CD4-positive, CD25-positive, alpha-beta regulatory T cell (primary cell): ENCODE measurements at regions not wholly inside any gene's neighbourhood (a gene's known extent, or its start where the extent isn't known, plus 50 kb on each side); places are given as distances from the start of the nearest gene placed in this dataset.
"Not testable (repeated sequence)": the region's sequence is repeated elsewhere in the genome, so short reads cannot be mapped to it uniquely, and the experiment has no call there.

ENCODE experiments used
- ATAC-seq, 2 donors: fragments of 150-1000 bp; cut with Tn5 transposase; one replicate each; pipeline ENCODE4 v1.10.0; 2021; ENCODE audit warnings: low read depth in 2 of 2, moderate number of reproducible peaks in 2 of 2, moderate library complexity in 1 of 2
- DNase-seq, 3 donors: peaks; one replicate each; pipeline versions ENCODE4 v3.0.0 to v3.0.0-alpha.2; 2012 to 2022; ENCODE audit warnings: mixed read lengths in 1 of 3
- H3K27ac ChIP-seq: one replicate; pipeline ENCODE4 v1.7.0; 2013; ENCODE audit warnings: mild to moderate bottlenecking, low read length; ENCODE audit not compliant: insufficient read depth, poor library complexity, severe bottlenecking
- H3K27me3 ChIP-seq: one replicate; pipeline ENCODE4 v1.7.0; 2013; ENCODE audit warnings: low read length; ENCODE audit not compliant: control insufficient read depth, insufficient read depth
- H3K36me3 ChIP-seq: one replicate; pipeline ENCODE4 v1.7.0; 2013; ENCODE audit warnings: mild to moderate bottlenecking, low read length, moderate library complexity; ENCODE audit not compliant: control insufficient read depth, insufficient read depth
- H3K4me1 ChIP-seq: 2 replicates; pipeline ENCODE4 v1.7.0; 2013; ENCODE audit warnings: mild to moderate bottlenecking, low read length; ENCODE audit not compliant: insufficient read depth, control insufficient read depth, poor library complexity, severe bottlenecking
- H3K4me3 ChIP-seq: one replicate; pipeline ENCODE4 v1.7.0; 2013; ENCODE audit warnings: low read depth, mild to moderate bottlenecking, low read length, moderate library complexity
- H3K9me3 ChIP-seq, 2 experiments: 1 replicate in 1 of 2; 2 replicates in 1 of 2; pipeline ENCODE4 v1.7.0; 2013; ENCODE audit warnings: low read length in 2 of 2, mild to moderate bottlenecking in 1 of 2, moderate library complexity in 1 of 2; ENCODE audit not compliant: control insufficient read depth in 2 of 2
- H3K27ac Mint-ChIP-seq, 3 donors: one replicate each; pipeline ENCODE4 v1.8.0; 2020 to 2022; ENCODE audit warnings: mild to moderate bottlenecking in 3 of 3, mixed read lengths in 3 of 3, moderate library complexity in 2 of 3
- H3K27me3 Mint-ChIP-seq: one replicate; pipeline ENCODE4 v1.8.0; 2022; ENCODE audit warnings: mild to moderate bottlenecking, mixed read lengths
- H3K36me3 Mint-ChIP-seq: one replicate; pipeline ENCODE4 v1.8.0; 2020; ENCODE audit warnings: mixed read lengths
- H3K4me1 Mint-ChIP-seq, 4 donors: one replicate each; pipeline ENCODE4 v1.8.0; 2020 to 2022; ENCODE audit warnings: mixed read lengths in 4 of 4, mild to moderate bottlenecking in 1 of 4
- H3K4me3 Mint-ChIP-seq, 4 donors: one replicate each; pipeline ENCODE4 v1.8.0; 2020 to 2022; ENCODE audit warnings: mild to moderate bottlenecking in 4 of 4, mixed read lengths in 4 of 4, moderate library complexity in 3 of 4
- H3K9me3 Mint-ChIP-seq, 7 donors: one replicate each; pipeline ENCODE4 v1.8.0; 2020 to 2022; ENCODE audit warnings: mixed read lengths in 7 of 7, mild to moderate bottlenecking in 3 of 7, moderate library complexity in 2 of 7

DNA sequence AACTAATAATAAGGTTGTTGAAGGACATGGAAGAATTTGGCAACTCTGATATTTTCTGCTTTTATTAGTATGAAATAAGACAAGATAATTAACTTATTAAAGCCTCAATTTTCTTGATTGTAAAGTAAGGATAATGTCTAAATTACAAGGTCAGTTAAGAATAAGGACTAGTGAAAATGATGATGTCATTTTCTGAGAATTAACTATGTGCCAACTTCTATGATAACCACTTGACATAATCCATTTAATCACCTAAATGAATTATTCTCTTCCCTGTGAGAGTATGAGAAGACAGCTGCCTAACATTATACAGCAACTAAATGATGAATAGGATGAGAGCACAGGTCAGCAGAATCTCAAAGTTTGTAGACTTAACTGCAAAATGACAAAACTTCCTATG lies 1153.4 kb upstream of the POT1 start:
- Mint-ChIP-seq H3K36me3 (no peaks in the 10 kb centered on the region), H3K27ac (no peak overlapping the region), H3K27me3 (no peaks in the 10 kb centered on the region), H3K4me3 (no peak overlapping the region), H3K9me3 (peaks cover 0 to 11% (median 6%) of the 10 kb centered on the region in 7 donors), H3K4me1 (no peaks in the 10 kb centered on the region)
- no peaks in the 10 kb centered on the region for H3K27me3 ChIP-seq
- H3K9me3 ChIP-seq = no peaks in the 10 kb centered on the region
- DNase-seq (no peak), ATAC-seq (no peak)
- no peak overlapping the region for H3K27ac ChIP-seq
- H3K36me3 ChIP-seq = no peaks in the 10 kb centered on the region
- no peaks in the 10 kb centered on the region for H3K4me1 ChIP-seq
- no peak overlapping the region for H3K4me3 ChIP-seq

DNA sequence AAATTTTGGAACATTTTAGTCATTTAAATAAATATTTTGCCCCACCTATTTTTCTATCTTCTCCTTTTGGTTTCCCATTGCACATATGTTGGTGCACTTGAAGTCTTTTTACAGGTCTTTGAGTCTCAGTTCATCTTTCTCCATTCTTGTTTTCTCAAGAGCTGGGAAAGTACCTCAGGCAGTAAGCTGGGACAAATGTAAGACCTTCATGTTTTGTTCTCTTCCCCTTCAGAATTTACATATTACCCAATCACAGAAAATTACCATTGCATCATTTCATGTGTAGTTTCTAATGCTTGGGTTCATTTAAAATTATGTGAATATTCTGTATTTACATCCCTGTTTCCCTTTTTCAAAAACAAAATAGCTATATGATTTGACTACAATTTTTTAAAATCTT lies 1150.0 kb upstream of the POT1 start:
- no peaks in the 10 kb centered on the region for H3K27me3 ChIP-seq
- Mint-ChIP-seq H3K27ac (no peak overlapping the region), H3K36me3 (no peaks in the 10 kb centered on the region), H3K9me3 (peaks cover 0 to 9% (median 3%) of the 10 kb centered on the region in 7 donors), H3K27me3 (no peaks in the 10 kb centered on the region), H3K4me1 (no peaks in the 10 kb centered on the region), H3K4me3 (no peak overlapping the region)
- no peaks in the 10 kb centered on the region for H3K36me3 ChIP-seq
- no peaks in the 10 kb centered on the region for H3K4me1 ChIP-seq
- no peak for ATAC-seq
- no peak overlapping the region for H3K27ac ChIP-seq
- DNase-seq = no peak
- no peak overlapping the region for H3K4me3 ChIP-seq
- H3K9me3 ChIP-seq = no peaks in the 10 kb centered on the region

DNA sequence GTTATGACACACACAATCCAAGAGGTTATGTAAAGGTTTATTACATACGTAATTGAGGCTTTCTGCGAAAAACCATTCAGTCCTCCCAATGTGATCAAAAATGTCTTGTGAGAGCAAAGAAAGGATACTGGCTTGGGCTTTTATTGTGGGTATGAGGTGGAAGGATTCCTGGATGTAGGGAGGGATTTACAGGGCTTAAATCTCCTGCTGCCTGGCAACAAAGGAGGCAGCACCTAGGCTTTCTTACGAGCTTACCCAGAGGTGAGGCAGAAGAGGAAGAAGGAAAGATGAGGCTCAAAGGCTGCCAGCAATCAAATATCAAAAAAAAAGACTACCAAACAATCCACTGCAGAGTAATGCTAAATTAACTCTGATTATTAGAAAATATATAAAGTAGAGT lies 1149.5 kb upstream of the POT1 start:
- Histone ChIP-seq H3K4me3 (no peak overlapping the region), H3K27ac (no peak overlapping the region), H3K9me3 (no peaks in the 10 kb centered on the region), H3K36me3 (no peaks in the 10 kb centered on the region), H3K27me3 (no peaks in the 10 kb centered on the region), H3K4me1 (no peaks in the 10 kb centered on the region)
- DNase-seq = no peak
- no peak overlapping the region for H3K4me3 Mint-ChIP-seq
- H3K9me3 Mint-ChIP-seq = peaks cover 0 to 9% (median 2%) of the 10 kb centered on the region in 7 donors
- ATAC-seq = no peak
- H3K27ac Mint-ChIP-seq = no peak overlapping the region
- no peaks in the 10 kb centered on the region for H3K27me3 Mint-ChIP-seq
- H3K36me3 Mint-ChIP-seq = no peaks in the 10 kb centered on the region
- no peaks in the 10 kb centered on the region for H3K4me1 Mint-ChIP-seq

DNA sequence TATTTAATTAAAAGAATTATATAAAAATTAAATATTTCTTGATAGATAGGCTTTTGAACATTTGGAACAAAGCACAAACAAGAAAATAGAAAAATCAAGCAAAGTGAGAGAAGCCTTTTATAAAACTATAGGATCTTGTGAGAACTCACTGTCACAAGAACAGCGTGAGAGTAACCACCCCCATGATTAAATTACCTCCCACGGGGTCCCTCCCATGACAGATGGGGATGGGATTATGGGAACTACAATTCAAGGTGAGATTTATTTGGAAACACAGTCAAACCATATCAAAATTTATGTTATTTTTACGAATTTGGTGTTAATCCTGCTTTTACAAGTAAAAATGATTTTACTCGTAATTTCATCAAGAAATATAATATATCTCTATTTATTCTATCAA lies 1136.1 kb upstream of the POT1 start:
- Mint-ChIP-seq H3K36me3 (no peaks in the 10 kb centered on the region), H3K27me3 (no peaks in the 10 kb centered on the region), H3K4me1 (no peaks in the 10 kb centered on the region), H3K4me3 (no peak overlapping the region), H3K9me3 (peaks cover 2 to 11% (median 6%) of the 10 kb centered on the region in 7 donors), H3K27ac (no peak overlapping the region)
- Histone ChIP-seq H3K27me3 (no peaks in the 10 kb centered on the region), H3K4me1 (no peaks in the 10 kb centered on the region), H3K27ac (no peak overlapping the region), H3K9me3 (peaks cover 2 to 5% of the 10 kb centered on the region in 2 experiments), H3K36me3 (no peaks in the 10 kb centered on the region), H3K4me3 (no peak overlapping the region)
- ATAC-seq = no peak
- DNase-seq = no peak

DNA sequence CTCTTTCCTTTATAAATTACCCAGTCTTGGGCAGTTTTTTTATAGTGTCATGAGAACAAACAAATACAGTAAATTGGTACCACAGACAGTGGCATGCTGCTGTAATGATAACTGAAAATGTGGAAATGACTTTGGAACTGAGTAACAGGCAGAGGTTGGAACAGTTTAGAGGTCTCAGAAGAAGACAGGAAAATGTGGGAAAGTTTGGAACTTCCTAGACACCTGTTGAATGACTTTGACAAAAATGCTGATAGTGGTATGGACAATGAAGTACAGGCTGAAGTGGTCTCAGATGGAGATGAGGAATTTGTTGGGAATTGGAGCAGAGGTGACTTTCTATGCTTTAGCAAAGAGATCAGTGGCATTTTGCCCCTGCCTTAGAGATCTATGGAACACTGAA lies 1128.4 kb upstream of the POT1 start:
- H3K36me3 Mint-ChIP-seq = no peaks in the 10 kb centered on the region
- no peaks in the 10 kb centered on the region for H3K27me3 ChIP-seq
- no peaks in the 10 kb centered on the region for H3K4me1 Mint-ChIP-seq
- no peak for DNase-seq
- no peaks in the 10 kb centered on the region for H3K9me3 ChIP-seq
- H3K4me1 ChIP-seq = no peaks in the 10 kb centered on the region
- no peaks in the 10 kb centered on the region for H3K27me3 Mint-ChIP-seq
- no peak overlapping the region for H3K4me3 ChIP-seq
- H3K36me3 ChIP-seq = no peaks in the 10 kb centered on the region
- H3K9me3 Mint-ChIP-seq = peaks cover 2 to 22% (median 10%) of the 10 kb centered on the region in 7 donors
- no peak overlapping the region for H3K27ac ChIP-seq
- no peak overlapping the region for H3K27ac Mint-ChIP-seq
- ATAC-seq = no peak
- no peak overlapping the region for H3K4me3 Mint-ChIP-seq

DNA sequence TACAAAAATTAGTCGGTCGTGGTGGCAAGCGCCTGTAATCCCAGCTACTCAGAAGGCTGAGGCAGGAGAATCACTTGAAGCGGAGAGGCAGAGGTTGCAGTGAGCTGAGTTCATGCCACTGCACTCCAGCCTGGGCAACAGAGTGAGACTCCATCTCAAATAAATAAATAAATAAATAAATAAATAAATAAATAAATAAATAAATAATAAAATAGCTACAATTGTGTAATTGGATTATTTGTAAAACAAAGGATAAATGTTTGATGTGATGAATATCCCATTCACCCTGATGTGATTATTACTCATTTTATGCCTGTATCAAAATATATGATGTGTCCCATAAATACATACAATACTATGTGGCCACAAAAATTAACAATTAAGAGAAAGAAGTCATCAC lies 1127.0 kb upstream of the POT1 start:
- not testable (repeated sequence) for H3K4me3 ChIP-seq, H3K4me3 Mint-ChIP-seq, H3K4me1 Mint-ChIP-seq, H3K9me3 ChIP-seq, H3K4me1 ChIP-seq, H3K36me3 Mint-ChIP-seq, H3K36me3 ChIP-seq, ATAC-seq, H3K27ac Mint-ChIP-seq, DNase-seq, H3K27me3 Mint-ChIP-seq, H3K27ac ChIP-seq, H3K27me3 ChIP-seq
- H3K9me3 Mint-ChIP-seq = peaks cover 2 to 16% (median 10%) of the 10 kb centered on the region in 7 donors

DNA sequence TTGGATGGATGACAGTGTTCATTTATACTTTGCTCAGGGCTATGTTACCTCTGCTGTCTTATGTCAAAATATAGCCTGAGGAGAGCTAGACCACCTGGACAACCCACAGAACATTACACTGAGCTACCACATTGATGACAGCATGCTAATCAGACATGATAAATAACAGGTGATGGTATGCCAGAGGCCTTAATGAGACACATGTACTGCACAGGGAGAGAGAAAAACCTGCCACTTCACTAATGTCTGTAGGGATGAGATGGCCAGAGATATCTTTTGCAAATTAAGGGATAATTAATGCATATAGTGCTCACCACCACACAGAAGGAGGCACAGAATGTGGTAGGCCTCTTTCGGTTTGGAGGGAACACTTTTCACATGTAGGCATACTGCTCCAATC lies 1122.6 kb upstream of the POT1 start:
- H3K27ac Mint-ChIP-seq = no peak overlapping the region
- H3K9me3 Mint-ChIP-seq = peaks cover 0 to 9% (median 6%) of the 10 kb centered on the region in 7 donors
- Histone ChIP-seq H3K27ac (no peak overlapping the region), H3K36me3 (no peaks in the 10 kb centered on the region), H3K9me3 (no peaks in the 10 kb centered on the region), H3K4me1 (no peaks in the 10 kb centered on the region), H3K27me3 (no peaks in the 10 kb centered on the region), H3K4me3 (no peak overlapping the region)
- ATAC-seq (no peak), DNase-seq (no peak)
- H3K27me3 Mint-ChIP-seq = no peaks in the 10 kb centered on the region
- H3K36me3 Mint-ChIP-seq = no peaks in the 10 kb centered on the region
- no peak overlapping the region for H3K4me3 Mint-ChIP-seq
- no peaks in the 10 kb centered on the region for H3K4me1 Mint-ChIP-seq

DNA sequence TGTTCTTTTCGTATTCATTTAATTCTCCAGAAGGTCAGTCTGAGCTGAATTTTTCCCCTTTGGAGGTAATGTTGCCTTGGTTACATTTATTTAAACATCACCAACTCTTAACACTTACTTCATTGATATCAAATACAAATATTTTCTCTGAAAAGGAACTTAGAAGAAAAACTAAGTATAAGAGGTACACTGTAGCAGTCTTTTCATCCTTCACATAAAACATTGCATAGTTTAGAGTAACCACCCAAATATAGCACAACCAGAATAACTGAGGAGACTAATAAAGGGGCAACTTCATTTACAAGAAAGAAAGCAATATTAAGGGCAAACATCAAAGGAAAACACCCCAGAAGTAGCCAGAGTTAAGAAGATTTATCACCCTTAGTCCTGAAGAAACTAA lies 1115.0 kb upstream of the POT1 start:
- Histone ChIP-seq H3K4me3 (no peak overlapping the region), H3K36me3 (no peaks in the 10 kb centered on the region), H3K27ac (no peak overlapping the region), H3K27me3 (no peaks in the 10 kb centered on the region), H3K9me3 (no peaks in the 10 kb centered on the region), H3K4me1 (no peaks in the 10 kb centered on the region)
- ATAC-seq (no peak), DNase-seq (no peak)
- no peak overlapping the region for H3K4me3 Mint-ChIP-seq
- H3K27me3 Mint-ChIP-seq = no peaks in the 10 kb centered on the region
- no peaks in the 10 kb centered on the region for H3K36me3 Mint-ChIP-seq
- peaks cover 0 to 6% (median 1%) of the 10 kb centered on the region in 7 donors for H3K9me3 Mint-ChIP-seq
- no peak overlapping the region for H3K27ac Mint-ChIP-seq
- H3K4me1 Mint-ChIP-seq = no peaks in the 10 kb centered on the region
